ENCODE measurements at regions not wholly inside any gene's neighbourhood (a gene's known extent, or its start where the extent isn't known, plus 50 kb on each side); places are given as distances from the start of the nearest gene placed in this dataset.

- TF ChIP-seq, protein P1, sequence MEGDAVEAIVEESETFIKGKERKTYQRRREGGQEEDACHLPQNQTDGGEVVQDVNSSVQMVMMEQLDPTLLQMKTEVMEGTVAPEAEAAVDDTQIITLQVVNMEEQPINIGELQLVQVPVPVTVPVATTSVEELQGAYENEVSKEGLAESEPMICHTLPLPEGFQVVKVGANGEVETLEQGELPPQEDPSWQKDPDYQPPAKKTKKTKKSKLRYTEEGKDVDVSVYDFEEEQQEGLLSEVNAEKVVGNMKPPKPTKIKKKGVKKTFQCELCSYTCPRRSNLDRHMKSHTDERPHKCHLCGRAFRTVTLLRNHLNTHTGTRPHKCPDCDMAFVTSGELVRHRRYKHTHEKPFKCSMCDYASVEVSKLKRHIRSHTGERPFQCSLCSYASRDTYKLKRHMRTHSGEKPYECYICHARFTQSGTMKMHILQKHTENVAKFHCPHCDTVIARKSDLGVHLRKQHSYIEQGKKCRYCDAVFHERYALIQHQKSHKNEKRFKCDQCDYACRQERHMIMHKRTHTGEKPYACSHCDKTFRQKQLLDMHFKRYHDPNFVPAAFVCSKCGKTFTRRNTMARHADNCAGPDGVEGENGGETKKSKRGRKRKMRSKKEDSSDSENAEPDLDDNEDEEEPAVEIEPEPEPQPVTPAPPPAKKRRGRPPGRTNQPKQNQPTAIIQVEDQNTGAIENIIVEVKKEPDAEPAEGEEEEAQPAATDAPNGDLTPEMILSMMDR (IDR thresholded peaks at IDR 0.05; ENCODE audit: insufficient read depth, low read length, poor library complexity, severe bottlenecking) = no peak
- no peak for TF ChIP-seq EZH2phosphoT487 (conservative IDR thresholded peaks at IDR 0.05; ENCODE audit: low read length)
Measured at GRCh38 chr4:157840648-157841047, 332.2 kb downstream of the GASK1B start.

Measured in SU-DHL-6 (cell line).